ENCODE measurements at regions not wholly inside any gene's neighbourhood (a gene's known extent, or its start where the extent isn't known, plus 50 kb on each side); places are given as distances from the start of the nearest gene placed in this dataset.
A peak's percentile ranks its signal among the peaks of the same experiment; 100 is the strongest.

DNA sequence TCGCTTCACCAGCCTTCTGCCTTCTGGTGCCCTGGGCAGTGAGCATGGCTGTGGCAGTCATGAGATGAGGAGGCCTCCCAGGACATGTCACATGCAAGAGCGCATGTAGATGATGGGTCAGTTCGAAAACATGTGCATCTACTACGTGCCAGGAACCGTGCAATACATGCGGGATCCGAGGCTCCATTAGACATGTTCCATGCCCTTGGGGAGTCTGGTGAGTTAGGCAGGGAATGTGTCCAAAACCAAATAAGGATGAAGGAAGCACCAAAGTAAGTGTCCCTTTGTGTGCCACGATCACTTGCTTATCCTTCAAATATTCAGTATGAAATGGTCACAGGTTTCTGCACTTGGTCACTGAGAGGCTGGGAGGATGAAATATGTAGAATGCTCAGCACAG, 223.3 kb downstream of the RBM19 start:
- DNase-seq (ENCODE audit: low spot score): no peak
- H3K27ac Mint-ChIP-seq (ENCODE audit: unreplicated experiment): no peak overlapping the region
- H3K36me3 Mint-ChIP-seq (ENCODE audit: low read depth, unreplicated experiment): no peaks in the 10 kb centered on the region
- H3K4me1 Mint-ChIP-seq (ENCODE audit: unreplicated experiment): peaks cover 3% of the 10 kb centered on the region
- no peak overlapping the region for H3K4me3 Mint-ChIP-seq (ENCODE audit: unreplicated experiment)
- H3K27me3 Mint-ChIP-seq (ENCODE audit: unreplicated experiment): peaks cover 16% of the 10 kb centered on the region
- TF ChIP-seq, protein P1, sequence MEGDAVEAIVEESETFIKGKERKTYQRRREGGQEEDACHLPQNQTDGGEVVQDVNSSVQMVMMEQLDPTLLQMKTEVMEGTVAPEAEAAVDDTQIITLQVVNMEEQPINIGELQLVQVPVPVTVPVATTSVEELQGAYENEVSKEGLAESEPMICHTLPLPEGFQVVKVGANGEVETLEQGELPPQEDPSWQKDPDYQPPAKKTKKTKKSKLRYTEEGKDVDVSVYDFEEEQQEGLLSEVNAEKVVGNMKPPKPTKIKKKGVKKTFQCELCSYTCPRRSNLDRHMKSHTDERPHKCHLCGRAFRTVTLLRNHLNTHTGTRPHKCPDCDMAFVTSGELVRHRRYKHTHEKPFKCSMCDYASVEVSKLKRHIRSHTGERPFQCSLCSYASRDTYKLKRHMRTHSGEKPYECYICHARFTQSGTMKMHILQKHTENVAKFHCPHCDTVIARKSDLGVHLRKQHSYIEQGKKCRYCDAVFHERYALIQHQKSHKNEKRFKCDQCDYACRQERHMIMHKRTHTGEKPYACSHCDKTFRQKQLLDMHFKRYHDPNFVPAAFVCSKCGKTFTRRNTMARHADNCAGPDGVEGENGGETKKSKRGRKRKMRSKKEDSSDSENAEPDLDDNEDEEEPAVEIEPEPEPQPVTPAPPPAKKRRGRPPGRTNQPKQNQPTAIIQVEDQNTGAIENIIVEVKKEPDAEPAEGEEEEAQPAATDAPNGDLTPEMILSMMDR (IDR thresholded peaks at IDR 0.05; ENCODE audit: unreplicated experiment): no peak
- no peaks in the 10 kb centered on the region for H3K9me3 Mint-ChIP-seq (ENCODE audit: unreplicated experiment)

DNA sequence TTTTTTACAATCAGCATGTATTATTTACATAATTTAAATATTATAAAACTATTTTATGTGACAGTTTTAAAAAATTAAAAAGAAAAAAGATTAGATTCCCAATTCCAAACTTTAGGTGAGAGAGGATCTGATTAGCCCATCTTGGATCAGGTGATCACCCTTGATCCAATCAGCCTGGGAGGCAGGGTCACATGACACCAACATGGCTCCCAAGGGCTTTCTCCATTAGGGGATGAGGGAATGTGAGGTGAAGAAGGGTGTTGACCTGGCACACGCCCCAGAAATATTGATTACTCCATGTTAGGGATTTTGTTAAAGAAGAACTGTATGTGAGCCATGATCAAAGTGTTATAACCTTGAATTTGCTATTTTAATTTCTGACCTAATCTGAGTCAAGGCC, 225.4 kb downstream of the RBM19 start:
- Mint-ChIP-seq H3K4me3 (ENCODE audit: unreplicated experiment) (no peak overlapping the region), H3K36me3 (ENCODE audit: low read depth, unreplicated experiment) (no peaks in the 10 kb centered on the region), H3K9me3 (ENCODE audit: unreplicated experiment) (no peaks in the 10 kb centered on the region), H3K4me1 (ENCODE audit: unreplicated experiment) (peaks cover 8% of the 10 kb centered on the region), H3K27ac (ENCODE audit: unreplicated experiment) (no peak overlapping the region), H3K27me3 (ENCODE audit: unreplicated experiment) (peaks cover 12% of the 10 kb centered on the region)
- DNase-seq (ENCODE audit: low spot score): no peak
- TF ChIP-seq, protein P1 (IDR thresholded peaks at IDR 0.05; ENCODE audit: unreplicated experiment): no peak

DNA sequence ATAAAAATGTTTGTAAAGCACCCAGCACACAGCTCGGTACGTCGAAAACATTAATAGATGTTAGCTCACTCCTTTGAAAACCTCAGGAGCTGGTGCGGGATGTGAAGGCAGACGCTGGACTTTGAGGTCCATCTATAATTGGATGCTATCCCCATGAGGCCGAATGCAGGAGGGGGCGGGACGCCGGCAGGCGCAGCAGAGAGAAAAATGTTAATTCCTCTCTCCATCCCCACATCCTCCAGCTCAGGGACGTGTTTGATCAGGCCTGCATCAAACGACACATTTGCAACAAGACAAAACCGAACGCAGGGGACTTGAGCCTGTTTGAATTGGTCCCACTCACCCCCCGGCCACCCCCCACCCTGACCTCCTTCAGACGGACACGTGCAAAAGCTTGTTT, 231.0 kb downstream of the RBM19 start:
- Mint-ChIP-seq H3K27me3 (ENCODE audit: unreplicated experiment) (peaks cover 7% of the 10 kb centered on the region), H3K4me1 (ENCODE audit: unreplicated experiment) (peaks cover 20% of the 10 kb centered on the region), H3K36me3 (ENCODE audit: low read depth, unreplicated experiment) (no peaks in the 10 kb centered on the region), H3K9me3 (ENCODE audit: unreplicated experiment) (no peaks in the 10 kb centered on the region), H3K27ac (ENCODE audit: unreplicated experiment) (peak overlapping the region; percentile 89), H3K4me3 (ENCODE audit: unreplicated experiment) (peak overlapping the region; percentile 31)
- DNase-seq (ENCODE audit: low spot score): peak; percentile 7
- TF ChIP-seq, protein P1 (IDR thresholded peaks at IDR 0.05; ENCODE audit: unreplicated experiment): no peak

DNA sequence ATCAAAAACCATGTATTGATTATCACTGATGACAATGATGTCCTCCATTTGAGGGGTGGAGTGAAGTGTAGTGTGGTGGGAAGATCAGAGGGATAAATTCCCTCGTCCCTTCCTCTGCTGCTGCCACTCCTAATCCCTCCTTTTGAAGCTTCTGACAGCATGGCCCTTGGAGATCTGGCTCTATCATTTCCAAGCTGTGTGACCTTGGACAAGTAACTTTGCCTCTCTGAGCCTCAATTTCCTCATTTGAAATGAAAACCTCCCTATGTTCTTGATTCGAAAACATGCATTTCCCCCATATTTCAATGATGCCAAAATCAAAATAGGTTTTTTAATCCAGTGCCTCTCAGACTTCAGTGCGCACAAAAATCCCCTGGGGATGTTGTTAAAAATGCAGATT, 231.6 kb downstream of the RBM19 start:
- Mint-ChIP-seq H3K27me3 (ENCODE audit: unreplicated experiment) (peaks cover 5% of the 10 kb centered on the region), H3K4me1 (ENCODE audit: unreplicated experiment) (peaks cover 20% of the 10 kb centered on the region), H3K27ac (ENCODE audit: unreplicated experiment) (no peak overlapping the region), H3K9me3 (ENCODE audit: unreplicated experiment) (no peaks in the 10 kb centered on the region), H3K4me3 (ENCODE audit: unreplicated experiment) (no peak overlapping the region), H3K36me3 (ENCODE audit: low read depth, unreplicated experiment) (no peaks in the 10 kb centered on the region)
- no peak for DNase-seq (ENCODE audit: low spot score)
- TF ChIP-seq, protein P1 (IDR thresholded peaks at IDR 0.05; ENCODE audit: unreplicated experiment): no peak

DNA sequence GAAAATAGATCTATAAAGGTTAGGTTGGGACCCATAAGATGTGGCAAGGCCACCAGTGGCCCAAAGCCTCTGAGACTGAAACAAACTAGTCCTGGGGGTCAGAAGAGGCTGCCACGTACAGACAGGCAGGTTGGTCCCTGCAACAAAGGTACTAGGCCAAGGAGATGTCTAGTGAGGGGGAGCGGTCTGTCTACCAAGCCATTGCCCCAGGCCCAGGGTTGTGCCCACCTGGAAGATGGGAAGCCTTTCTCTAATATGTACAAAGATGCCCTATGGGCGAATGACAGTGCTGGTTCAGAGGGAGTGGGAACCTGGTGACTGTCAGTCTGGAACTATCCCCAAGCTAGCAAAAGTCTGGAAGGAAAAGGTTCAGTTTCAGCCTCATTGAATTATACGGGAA, 233.2 kb downstream of the RBM19 start:
- TF ChIP-seq, protein P1 (IDR thresholded peaks at IDR 0.05; ENCODE audit: unreplicated experiment): no peak
- H3K27me3 Mint-ChIP-seq (ENCODE audit: unreplicated experiment): peaks cover 1% of the 10 kb centered on the region
- no peak overlapping the region for H3K4me3 Mint-ChIP-seq (ENCODE audit: unreplicated experiment)
- DNase-seq (ENCODE audit: low spot score): no peak
- peaks cover 20% of the 10 kb centered on the region for H3K4me1 Mint-ChIP-seq (ENCODE audit: unreplicated experiment)
- H3K36me3 Mint-ChIP-seq (ENCODE audit: low read depth, unreplicated experiment): no peaks in the 10 kb centered on the region
- no peaks in the 10 kb centered on the region for H3K9me3 Mint-ChIP-seq (ENCODE audit: unreplicated experiment)
- no peak overlapping the region for H3K27ac Mint-ChIP-seq (ENCODE audit: unreplicated experiment)
